HUDEP-2 (cell line): ENCODE measurements at regions not wholly inside any gene's neighbourhood (a gene's known extent, or its start where the extent isn't known, plus 50 kb on each side); places are given as distances from the start of the nearest gene placed in this dataset.
"Not testable (repeated sequence)": the region's sequence is repeated elsewhere in the genome, so short reads cannot be mapped to it uniquely, and the experiment has no call there.

Experiments used
- DNase-seq, 76 experiments: peaks; one replicate each; lab custom pipeline; 2025; ENCODE audit not compliant: unreplicated experiment in 76 of 76; lab: John Stamatoyannopoulos, UW

- DNase-seq, result no peak
Measured at GRCh38 chr5:158273035-158273434, 414.1 kb upstream of the CLINT1 start.

GRCh38 chr5:158272409-158272808 is 413.5 kb upstream of the CLINT1 start:
- DNase-seq, result no peak

- DNase-seq, result no peak
Measured at GRCh38 chr5:158270996-158271554, 412.1 kb upstream of the CLINT1 start.

- no peak for DNase-seq
Measured at GRCh38 chr5:158268286-158268685, 409.3 kb upstream of the CLINT1 start.

- DNase-seq, result no peak
Measured at GRCh38 chr5:158267228-158267627, 408.3 kb upstream of the CLINT1 start.

GRCh38 chr5:158265931-158266700 is 407.2 kb upstream of the CLINT1 start:
- DNase-seq, result no peak

GRCh38 chr5:158265346-158265745 is 406.4 kb upstream of the CLINT1 start:
- no peak for DNase-seq

- no peak for DNase-seq
Measured at GRCh38 chr5:158264264-158264663, 405.3 kb upstream of the CLINT1 start.

- DNase-seq, result no peak
Measured at GRCh38 chr5:158261674-158262367, 402.9 kb upstream of the CLINT1 start.

- DNase-seq, result no peak
Measured at GRCh38 chr5:158256096-158256495, 397.2 kb upstream of the CLINT1 start.

GRCh38 chr5:158255609-158256008 is 396.7 kb upstream of the CLINT1 start:
- no peak for DNase-seq

- DNase-seq, result no peak
Measured at GRCh38 chr5:158246661-158247060, 387.7 kb upstream of the CLINT1 start.

GRCh38 chr5:158245513-158245912 is 386.6 kb upstream of the CLINT1 start:
- DNase-seq, result no peak

GRCh38 chr5:158244882-158245281 is 385.9 kb upstream of the CLINT1 start:
- DNase-seq, result no peak

GRCh38 chr5:158236511-158237335 is 377.8 kb upstream of the CLINT1 start:
- DNase-seq, result no peak

- no peak for DNase-seq
Measured at GRCh38 chr5:158235159-158235547, 376.2 kb upstream of the CLINT1 start.

GRCh38 chr5:158234323-158235158 is 375.6 kb upstream of the CLINT1 start:
- no peak for DNase-seq

- no peak for DNase-seq
Measured at GRCh38 chr5:158233735-158234322, 374.9 kb upstream of the CLINT1 start.

GRCh38 chr5:158227314-158227713 is 368.4 kb upstream of the CLINT1 start:
- not testable (repeated sequence) for DNase-seq

- no peak for DNase-seq
Measured at GRCh38 chr5:158226496-158226895, 367.6 kb upstream of the CLINT1 start.
